GM12878 (cell line): ENCODE measurements at regions not wholly inside any gene's neighbourhood (a gene's known extent, or its start where the extent isn't known, plus 50 kb on each side); places are given as distances from the start of the nearest gene placed in this dataset.
A peak's percentile ranks its signal among the peaks of the same experiment; 100 is the strongest.

Source experiments
- CBFB ChIP-seq: IDR thresholded peaks from 2 replicates; pipeline ENCODE4 v1.6.1; 2016; ENCODE audit warnings: antibody characterized with exemption, low read depth
- CREB1 ChIP-seq: IDR thresholded peaks from 2 replicates; pipeline ENCODE4 v1.6.1; 2012; ENCODE audit warnings: low read depth, mild to moderate bottlenecking, inconsistent platforms
- CTCF ChIP-seq, 3 experiments: IDR thresholded peaks in 2 of 3; conservative IDR thresholded peaks in 1 of 3; 2 replicates each; pipeline ENCODE4 v1.5.1; 2011; ENCODE audit warnings: low read depth in 3 of 3, low read length in 3 of 3, mild to moderate bottlenecking in 3 of 3, control low read depth in 2 of 3, moderate library complexity in 2 of 3, inconsistent platforms in 1 of 3, mixed read lengths in 1 of 3; ENCODE audit not compliant: control insufficient read depth in 2 of 3, insufficient read depth in 1 of 3; ENCODE audit errors: extremely low read depth in 1 of 3
- EP300 ChIP-seq, 2 experiments: fragments of 150-350 bp in 1 of 2; IDR thresholded peaks; 2 replicates each; pipeline ENCODE4 v1.6.1; 2011 to 2012; ENCODE audit warnings: low read depth in 2 of 2, low read length in 2 of 2, borderline replicate concordance in 1 of 2, improper control_type of control experiment in 1 of 2, inconsistent platforms in 1 of 2; ENCODE audit not compliant: control insufficient read depth in 1 of 2
- ETV6 ChIP-seq, 2 experiments: fragments of 450-650 bp in 1 of 2; IDR thresholded peaks in 1 of 2; conservative IDR thresholded peaks in 1 of 2; 2 replicates each; pipeline ENCODE4 v1.6.1; 2014; ENCODE audit warnings: antibody characterized with exemption in 1 of 2, borderline replicate concordance in 1 of 2, low read depth in 1 of 2, mild to moderate bottlenecking in 1 of 2, moderate library complexity in 1 of 2
- EZH2 ChIP-seq: IDR thresholded peaks from 2 replicates; pipeline ENCODE4 v1.6.1; 2012; ENCODE audit warnings: low read depth, mild to moderate bottlenecking, control low read depth, inconsistent platforms, low read length, borderline replicate concordance; ENCODE audit not compliant: control insufficient read depth
- MEF2B ChIP-seq: fragments of 450-650 bp; IDR thresholded peaks from 2 replicates; pipeline ENCODE4 v1.6.1; 2018; ENCODE audit warnings: mild to moderate bottlenecking, moderate library complexity; ENCODE audit not compliant: partially characterized antibody, poor library complexity, severe bottlenecking
- MYC ChIP-seq: IDR thresholded peaks from 2 replicates; pipeline ENCODE4 v1.6.1; 2011; ENCODE audit warnings: mild to moderate bottlenecking, low read length, moderate library complexity, inconsistent platforms; ENCODE audit not compliant: insufficient read depth, insufficient replicate concordance, insufficient read length, severe bottlenecking
- PAX8 ChIP-seq: fragments of 450-650 bp; IDR thresholded peaks from 2 replicates; pipeline ENCODE4 v1.6.1; 2017; ENCODE audit warnings: mild to moderate bottlenecking, moderate library complexity
- PBX3 ChIP-seq: IDR thresholded peaks from 2 replicates; pipeline ENCODE4 v1.6.1; 2011; ENCODE audit warnings: mild to moderate bottlenecking, low read depth, low read length, moderate library complexity; ENCODE audit not compliant: insufficient replicate concordance
- POLR2A ChIP-seq: IDR thresholded peaks from 2 replicates; pipeline ENCODE4 v1.6.1; 2011; ENCODE audit warnings: low read depth, mild to moderate bottlenecking, low read length
- POLR2AphosphoS5 ChIP-seq: IDR thresholded peaks from 2 replicates; pipeline ENCODE4 v1.6.1; 2011; ENCODE audit warnings: mild to moderate bottlenecking, low read length, inconsistent platforms
- SMC3 ChIP-seq: IDR thresholded peaks from 2 replicates; pipeline ENCODE4 v1.6.1; 2011; ENCODE audit warnings: low read length, improper control_type of control experiment, borderline replicate concordance
- USF2 ChIP-seq: IDR thresholded peaks from 2 replicates; pipeline ENCODE4 v1.6.1; 2011; ENCODE audit warnings: low read depth, low read length, improper control_type of control experiment, borderline replicate concordance

- TF ChIP-seq POLR2A: no peak
- TF ChIP-seq ETV6 (conservative IDR thresholded peaks at IDR 0.05 in 1 of 2, IDR thresholded peaks at IDR 0.05 in 1 of 2; ENCODE audit: borderline replicate concordance in 1 of 2, low read depth in 1 of 2): no peak
- TF ChIP-seq CBFB: no peak
- no peak for TF ChIP-seq CTCF (IDR thresholded peaks at IDR 0.05 in 2 of 3, conservative IDR thresholded peaks at IDR 0.05 in 1 of 3; ENCODE audit: control insufficient read depth in 2 of 3, extremely low read depth in 1 of 3, insufficient read depth in 1 of 3, low read depth in 3 of 3, low read length in 3 of 3)
- no peak for TF ChIP-seq SMC3
- no peak for TF ChIP-seq MEF2B
- TF ChIP-seq POLR2AphosphoS5: no peak
- TF ChIP-seq EP300 (IDR thresholded peaks at IDR 0.05; ENCODE audit: borderline replicate concordance in 1 of 2, control insufficient read depth in 1 of 2, low read depth in 2 of 2, low read length in 2 of 2): peak in 1 of 2 experiments; percentile 40; a peak in 1 of 4 replicates
- no peak for TF ChIP-seq CREB1
- no peak for TF ChIP-seq MYC
- no peak for TF ChIP-seq PBX3
- no peak for TF ChIP-seq USF2
- TF ChIP-seq EZH2: no peak
- TF ChIP-seq PAX8: no peak
These were observed 183.2 kb downstream of the MRPL39 start for GRCh38 chr21:25424048-25424447.
